ENCODE measurements at regions not wholly inside any gene's neighbourhood (a gene's known extent, or its start where the extent isn't known, plus 50 kb on each side); places are given as distances from the start of the nearest gene placed in this dataset.
"Not testable (repeated sequence)": the region's sequence is repeated elsewhere in the genome, so short reads cannot be mapped to it uniquely, and the experiment has no call there.

DNA sequence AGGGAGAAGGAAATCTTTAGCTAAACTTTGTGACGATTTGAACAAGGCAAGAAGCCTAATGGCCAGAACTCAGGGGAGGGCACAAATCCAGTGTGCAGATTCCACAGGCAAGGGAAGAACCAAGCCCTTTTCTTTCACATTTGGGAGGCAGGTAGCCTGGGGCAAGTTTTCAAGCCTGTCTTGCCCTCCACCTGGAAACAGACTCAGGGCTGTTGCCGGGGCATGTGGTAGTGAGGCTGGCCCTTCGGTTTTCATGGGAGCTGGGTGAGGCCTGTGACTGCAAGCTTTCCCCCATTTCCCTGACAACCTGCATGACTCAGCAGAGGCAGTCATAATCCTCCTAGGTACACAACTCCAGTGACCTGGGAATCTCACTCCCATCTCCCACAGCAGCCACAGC, 331.6 kb upstream of the ACTRT1 start:
- H3K27ac ChIP-seq (ENCODE audit: low read depth, low read length); H3K4me3 ChIP-seq (ENCODE audit: low read depth, low read length); H3K23ac ChIP-seq (ENCODE audit: low read length); H3K4me2 ChIP-seq (ENCODE audit: low read length); H3K36me3 ChIP-seq (ENCODE audit: control insufficient read depth in 1 of 2, insufficient read depth in 2 of 2, low read length in 2 of 2); H2BK12ac ChIP-seq (ENCODE audit: low read length); H3K9me3 ChIP-seq (ENCODE audit: insufficient read depth, low read depth, low read length); H4K8ac ChIP-seq (ENCODE audit: low read depth, low read length); H3K18ac ChIP-seq (ENCODE audit: low read length); H3K9ac ChIP-seq (ENCODE audit: low read length); H2AFZ ChIP-seq (ENCODE audit: insufficient read depth, low read length, poor library complexity); H3K4me1 ChIP-seq (ENCODE audit: control insufficient read depth in 1 of 2, insufficient read depth in 2 of 2, low read length in 2 of 2); H4K12ac ChIP-seq (ENCODE audit: low read depth, low read length); H2AK5ac ChIP-seq (ENCODE audit: low read length); DNase-seq; H2BK120ac ChIP-seq (ENCODE audit: insufficient read depth, low read length, poor library complexity); H3K27me3 ChIP-seq (ENCODE audit: insufficient read depth, low read length); H3K14ac ChIP-seq (ENCODE audit: low read length); H3K4ac ChIP-seq (ENCODE audit: low read depth, low read length); H4K91ac ChIP-seq (ENCODE audit: low read depth, low read length); H2BK5ac ChIP-seq (ENCODE audit: low read depth, low read length, poor library complexity); H3K79me2 ChIP-seq (ENCODE audit: control insufficient read depth, insufficient read depth, low read length, poor library complexity); H3K79me1 ChIP-seq (ENCODE audit: low read length): not testable (repeated sequence)
- no CpG with 5 or more reads among the region's 3 CpGs for WGBS (ENCODE audit: extremely low coverage, insufficient coverage, insufficient read length)

GRCh38 chrX:128365492-128365891, 313.3 kb upstream of the ACTRT1 start:
- H2AFZ ChIP-seq (ENCODE audit: insufficient read depth, low read length, poor library complexity) = no peak overlapping the region
- H2BK120ac ChIP-seq (ENCODE audit: insufficient read depth, low read length, poor library complexity) = no peak overlapping the region
- no CpG with 5 or more reads among the region's 3 CpGs for WGBS (ENCODE audit: extremely low coverage, insufficient coverage, insufficient read length)
- H2BK12ac ChIP-seq (ENCODE audit: low read length) = no peak overlapping the region
- no peak overlapping the region for H3K23ac ChIP-seq (ENCODE audit: low read length)
- H3K79me2 ChIP-seq (ENCODE audit: control insufficient read depth, insufficient read depth, low read length, poor library complexity) = no peaks in the 10 kb centered on the region
- no peaks in the 10 kb centered on the region for H3K79me1 ChIP-seq (ENCODE audit: low read length)
- H2BK5ac ChIP-seq (ENCODE audit: low read depth, low read length, poor library complexity) = no peak overlapping the region
- H2AK5ac ChIP-seq (ENCODE audit: low read length) = no peak overlapping the region
- H3K27me3 ChIP-seq (ENCODE audit: insufficient read depth, low read length) = no peaks in the 10 kb centered on the region
- H3K27ac ChIP-seq (ENCODE audit: low read depth, low read length) = no peak overlapping the region
- H3K14ac ChIP-seq (ENCODE audit: low read length) = no peak overlapping the region
- H4K91ac ChIP-seq (ENCODE audit: low read depth, low read length) = no peak overlapping the region
- no peaks in the 10 kb centered on the region for H3K36me3 ChIP-seq (ENCODE audit: control insufficient read depth in 1 of 2, insufficient read depth in 2 of 2, low read length in 2 of 2)
- no peak overlapping the region for H3K4ac ChIP-seq (ENCODE audit: low read depth, low read length)
- H3K18ac ChIP-seq (ENCODE audit: low read length) = no peak overlapping the region
- H4K12ac ChIP-seq (ENCODE audit: low read depth, low read length) = no peak overlapping the region
- no peaks in the 10 kb centered on the region for H3K4me1 ChIP-seq (ENCODE audit: control insufficient read depth in 1 of 2, insufficient read depth in 2 of 2, low read length in 2 of 2)
- no peak overlapping the region for H3K4me2 ChIP-seq (ENCODE audit: low read length)
- H3K9me3 ChIP-seq (ENCODE audit: insufficient read depth, low read depth, low read length) = no peaks in the 10 kb centered on the region
- H3K4me3 ChIP-seq (ENCODE audit: low read depth, low read length) = no peak overlapping the region
- no peak for DNase-seq
- no peak overlapping the region for H3K9ac ChIP-seq (ENCODE audit: low read length)
- no peak overlapping the region for H4K8ac ChIP-seq (ENCODE audit: low read depth, low read length)

- H2AFZ ChIP-seq (ENCODE audit: insufficient read depth, low read length, poor library complexity) = no peak overlapping the region
- H3K36me3 ChIP-seq (ENCODE audit: control insufficient read depth in 1 of 2, insufficient read depth in 2 of 2, low read length in 2 of 2) = no peaks in the 10 kb centered on the region
- no peak overlapping the region for H3K4me3 ChIP-seq (ENCODE audit: low read depth, low read length)
- no peak overlapping the region for H3K4me2 ChIP-seq (ENCODE audit: low read length)
- no peak overlapping the region for H4K91ac ChIP-seq (ENCODE audit: low read depth, low read length)
- no peaks in the 10 kb centered on the region for H3K4me1 ChIP-seq (ENCODE audit: control insufficient read depth in 1 of 2, insufficient read depth in 2 of 2, low read length in 2 of 2)
- no peak overlapping the region for H3K18ac ChIP-seq (ENCODE audit: low read length)
- H3K27me3 ChIP-seq (ENCODE audit: insufficient read depth, low read length) = no peaks in the 10 kb centered on the region
- no peak overlapping the region for H2BK12ac ChIP-seq (ENCODE audit: low read length)
- no peak overlapping the region for H2BK5ac ChIP-seq (ENCODE audit: low read depth, low read length, poor library complexity)
- H3K79me2 ChIP-seq (ENCODE audit: control insufficient read depth, insufficient read depth, low read length, poor library complexity) = no peaks in the 10 kb centered on the region
- no peak overlapping the region for H3K9ac ChIP-seq (ENCODE audit: low read length)
- H3K4ac ChIP-seq (ENCODE audit: low read depth, low read length) = no peak overlapping the region
- H2BK120ac ChIP-seq (ENCODE audit: insufficient read depth, low read length, poor library complexity) = no peak overlapping the region
- DNase-seq = no peak
- no peak overlapping the region for H3K14ac ChIP-seq (ENCODE audit: low read length)
- no peak overlapping the region for H2AK5ac ChIP-seq (ENCODE audit: low read length)
- H3K23ac ChIP-seq (ENCODE audit: low read length) = no peak overlapping the region
- H3K27ac ChIP-seq (ENCODE audit: low read depth, low read length) = no peak overlapping the region
- H3K9me3 ChIP-seq (ENCODE audit: insufficient read depth, low read depth, low read length) = no peaks in the 10 kb centered on the region
- WGBS (ENCODE audit: extremely low coverage, insufficient coverage, insufficient read length) = no CpG with 5 or more reads among the region's 1 CpG
- H3K79me1 ChIP-seq (ENCODE audit: low read length) = no peaks in the 10 kb centered on the region
- no peak overlapping the region for H4K8ac ChIP-seq (ENCODE audit: low read depth, low read length)
- H4K12ac ChIP-seq (ENCODE audit: low read depth, low read length) = no peak overlapping the region
Observed at GRCh38 chrX:128335671-128336070, 283.5 kb upstream of the ACTRT1 start.

DNA sequence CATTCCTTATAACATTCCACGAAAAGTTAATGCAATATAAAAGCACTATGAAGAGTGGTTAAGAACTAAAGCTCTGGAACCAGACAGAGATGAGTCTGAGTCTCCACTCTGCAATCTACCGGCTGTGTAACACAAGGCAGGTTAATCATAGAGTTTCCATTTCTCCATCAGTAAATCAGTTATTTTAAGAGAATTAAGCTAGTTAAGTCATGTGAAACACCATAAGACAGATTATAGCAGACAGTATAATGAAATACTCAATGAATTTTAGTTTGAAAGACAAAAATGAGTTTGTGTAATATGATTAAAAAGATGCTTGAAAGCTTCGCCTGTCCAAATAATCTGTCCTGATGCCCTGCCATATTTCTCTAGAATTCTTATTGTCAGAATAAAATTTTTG, 282.6 kb upstream of the ACTRT1 start:
- Histone ChIP-seq H3K4me3 (ENCODE audit: low read depth, low read length) (no peak overlapping the region), H3K4me1 (ENCODE audit: control insufficient read depth in 1 of 2, insufficient read depth in 2 of 2, low read length in 2 of 2) (no peaks in the 10 kb centered on the region), H3K36me3 (ENCODE audit: control insufficient read depth in 1 of 2, insufficient read depth in 2 of 2, low read length in 2 of 2) (no peaks in the 10 kb centered on the region), H3K4me2 (ENCODE audit: low read length) (no peak overlapping the region), H3K9ac (ENCODE audit: low read length) (no peak overlapping the region), H3K79me1 (ENCODE audit: low read length) (no peaks in the 10 kb centered on the region), H3K4ac (ENCODE audit: low read depth, low read length) (no peak overlapping the region), H2AK5ac (ENCODE audit: low read length) (no peak overlapping the region), H2BK120ac (ENCODE audit: insufficient read depth, low read length, poor library complexity) (no peak overlapping the region), H3K27ac (ENCODE audit: low read depth, low read length) (no peak overlapping the region), H3K18ac (ENCODE audit: low read length) (no peak overlapping the region), H2BK5ac (ENCODE audit: low read depth, low read length, poor library complexity) (no peak overlapping the region), H3K9me3 (ENCODE audit: insufficient read depth, low read depth, low read length) (no peaks in the 10 kb centered on the region), H3K23ac (ENCODE audit: low read length) (no peak overlapping the region), H3K27me3 (ENCODE audit: insufficient read depth, low read length) (no peaks in the 10 kb centered on the region), H3K14ac (ENCODE audit: low read length) (no peak overlapping the region), H4K12ac (ENCODE audit: low read depth, low read length) (no peak overlapping the region), H3K79me2 (ENCODE audit: control insufficient read depth, insufficient read depth, low read length, poor library complexity) (no peaks in the 10 kb centered on the region), H2BK12ac (ENCODE audit: low read length) (no peak overlapping the region), H2AFZ (ENCODE audit: insufficient read depth, low read length, poor library complexity) (no peak overlapping the region), H4K8ac (ENCODE audit: low read depth, low read length) (no peak overlapping the region), H4K91ac (ENCODE audit: low read depth, low read length) (no peak overlapping the region)
- DNase-seq = no peak
- no CpG with 5 or more reads among the region's 3 CpGs for WGBS (ENCODE audit: extremely low coverage, insufficient coverage, insufficient read length)
